ENCODE measurements at regions not wholly inside any gene's neighbourhood (a gene's known extent, or its start where the extent isn't known, plus 50 kb on each side); places are given as distances from the start of the nearest gene placed in this dataset.

DNA sequence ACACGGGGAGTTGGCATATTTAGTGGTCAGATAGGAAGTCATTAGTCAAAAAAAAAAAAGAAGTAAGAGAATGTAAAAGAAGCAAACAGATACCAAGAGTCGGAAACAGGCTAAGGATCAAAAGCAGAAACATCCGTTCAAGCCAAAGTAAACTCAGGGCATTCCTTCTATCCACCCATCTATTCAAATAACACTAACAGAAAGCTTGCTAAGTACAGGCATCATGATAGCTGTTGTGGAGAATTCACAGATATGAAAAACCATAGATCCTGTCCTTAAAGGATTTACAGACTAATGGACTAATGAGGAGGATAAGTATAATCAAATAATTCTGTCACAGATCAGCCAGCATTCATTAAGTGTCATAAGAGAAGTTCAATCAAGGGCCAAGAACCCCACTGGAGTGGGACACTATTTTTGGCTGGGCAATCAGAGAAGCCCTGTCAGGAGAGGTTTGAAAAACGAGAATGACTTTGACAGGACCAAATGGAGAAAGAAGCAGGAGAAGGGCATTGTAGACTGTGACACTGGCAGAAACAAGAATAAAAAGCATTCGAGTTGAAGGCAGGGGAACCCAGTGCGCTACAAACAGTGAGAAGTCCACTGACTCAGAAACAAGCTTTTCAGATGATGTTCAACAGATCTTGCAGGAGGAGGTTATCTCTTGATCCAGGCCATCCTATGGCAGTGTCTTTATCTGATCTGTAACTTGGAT, 154.2 kb upstream of the TSLP start:
- no peaks in the 10 kb centered on the region for H3K36me3 ChIP-seq
- no peaks in the 10 kb centered on the region for H3K27me3 ChIP-seq
- intact Hi-C loops (cut with DNase I), result no loop called here
- H3K4me1 ChIP-seq, result peaks cover 19% of the 10 kb centered on the region
- no peaks in the 10 kb centered on the region for H3K9me3 ChIP-seq
- TF ChIP-seq POLR2A (IDR thresholded peaks at IDR 0.05), result no peak
- H3K4me3 ChIP-seq, result no peak overlapping the region
- H3K27ac ChIP-seq, result no peak overlapping the region
- no peak for DNase-seq (ENCODE audit: extremely low spot score in 2 of 2)

DNA sequence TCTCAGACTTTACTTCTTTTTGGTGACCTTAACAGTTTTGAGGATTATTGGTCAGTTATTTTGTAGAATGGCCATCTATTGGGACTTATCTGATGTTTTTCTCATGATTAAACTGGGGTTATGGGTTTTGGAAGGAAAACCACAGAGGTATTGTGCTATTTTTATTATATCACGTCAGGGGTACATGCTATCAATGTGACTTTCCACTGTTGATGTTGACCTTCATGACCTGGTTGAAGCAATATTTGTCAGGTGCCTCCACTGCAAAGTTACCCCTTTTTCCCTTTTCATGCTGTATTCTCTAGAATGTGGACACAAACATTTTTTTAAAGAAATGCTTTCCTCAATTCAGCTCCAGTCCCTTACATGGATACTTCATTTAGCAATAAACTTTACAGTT, 152.8 kb upstream of the TSLP start:
- no peak for DNase-seq (ENCODE audit: extremely low spot score in 2 of 2)
- Histone ChIP-seq H3K4me3 (no peak overlapping the region), H3K27me3 (no peaks in the 10 kb centered on the region), H3K9me3 (no peaks in the 10 kb centered on the region), H3K4me1 (peaks cover 19% of the 10 kb centered on the region), H3K27ac (no peak overlapping the region), H3K36me3 (no peaks in the 10 kb centered on the region)
- no peak for TF ChIP-seq POLR2AphosphoS5 (IDR thresholded peaks at IDR 0.05; ENCODE audit: insufficient read depth in 1 of 2, low read depth in 1 of 2)
- TF ChIP-seq, protein P1, sequence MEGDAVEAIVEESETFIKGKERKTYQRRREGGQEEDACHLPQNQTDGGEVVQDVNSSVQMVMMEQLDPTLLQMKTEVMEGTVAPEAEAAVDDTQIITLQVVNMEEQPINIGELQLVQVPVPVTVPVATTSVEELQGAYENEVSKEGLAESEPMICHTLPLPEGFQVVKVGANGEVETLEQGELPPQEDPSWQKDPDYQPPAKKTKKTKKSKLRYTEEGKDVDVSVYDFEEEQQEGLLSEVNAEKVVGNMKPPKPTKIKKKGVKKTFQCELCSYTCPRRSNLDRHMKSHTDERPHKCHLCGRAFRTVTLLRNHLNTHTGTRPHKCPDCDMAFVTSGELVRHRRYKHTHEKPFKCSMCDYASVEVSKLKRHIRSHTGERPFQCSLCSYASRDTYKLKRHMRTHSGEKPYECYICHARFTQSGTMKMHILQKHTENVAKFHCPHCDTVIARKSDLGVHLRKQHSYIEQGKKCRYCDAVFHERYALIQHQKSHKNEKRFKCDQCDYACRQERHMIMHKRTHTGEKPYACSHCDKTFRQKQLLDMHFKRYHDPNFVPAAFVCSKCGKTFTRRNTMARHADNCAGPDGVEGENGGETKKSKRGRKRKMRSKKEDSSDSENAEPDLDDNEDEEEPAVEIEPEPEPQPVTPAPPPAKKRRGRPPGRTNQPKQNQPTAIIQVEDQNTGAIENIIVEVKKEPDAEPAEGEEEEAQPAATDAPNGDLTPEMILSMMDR (IDR thresholded peaks at IDR 0.05), result no peak
- TF ChIP-seq POLR2A (IDR thresholded peaks at IDR 0.05), result no peak
- intact Hi-C loops (cut with DNase I), result no loop called here

DNA sequence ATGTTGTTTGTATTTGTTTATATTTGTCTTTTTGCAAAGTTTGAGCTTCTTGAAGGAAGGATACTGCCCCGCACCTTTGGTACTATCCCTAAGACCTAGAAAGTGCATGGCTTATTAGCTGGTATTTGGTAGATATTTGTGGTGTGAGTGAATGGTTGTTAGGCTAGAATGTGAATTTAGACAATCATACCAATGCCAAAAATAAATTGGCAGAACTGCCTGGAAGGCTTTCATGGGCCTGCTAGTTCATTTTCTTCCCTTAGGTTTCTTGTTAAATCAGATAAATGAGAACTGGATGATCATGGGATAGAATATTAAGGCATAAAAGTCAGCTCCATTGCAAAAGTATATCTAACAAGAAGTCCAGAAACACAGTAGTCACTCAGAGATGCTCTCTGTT, 147.5 kb upstream of the TSLP start:
- Histone ChIP-seq H3K9me3 (no peaks in the 10 kb centered on the region), H3K4me1 (no peaks in the 10 kb centered on the region), H3K27ac (no peak overlapping the region), H3K27me3 (no peaks in the 10 kb centered on the region), H3K4me3 (no peak overlapping the region), H3K36me3 (no peaks in the 10 kb centered on the region)
- TF ChIP-seq POLR2A (IDR thresholded peaks at IDR 0.05), result no peak
- TF ChIP-seq, protein P1 (IDR thresholded peaks at IDR 0.05), result no peak
- no peak for TF ChIP-seq POLR2AphosphoS5 (IDR thresholded peaks at IDR 0.05; ENCODE audit: insufficient read depth in 1 of 2, low read depth in 1 of 2)
- no peak for DNase-seq (ENCODE audit: extremely low spot score in 2 of 2)
- intact Hi-C loops (cut with DNase I), result no loop called here

DNA sequence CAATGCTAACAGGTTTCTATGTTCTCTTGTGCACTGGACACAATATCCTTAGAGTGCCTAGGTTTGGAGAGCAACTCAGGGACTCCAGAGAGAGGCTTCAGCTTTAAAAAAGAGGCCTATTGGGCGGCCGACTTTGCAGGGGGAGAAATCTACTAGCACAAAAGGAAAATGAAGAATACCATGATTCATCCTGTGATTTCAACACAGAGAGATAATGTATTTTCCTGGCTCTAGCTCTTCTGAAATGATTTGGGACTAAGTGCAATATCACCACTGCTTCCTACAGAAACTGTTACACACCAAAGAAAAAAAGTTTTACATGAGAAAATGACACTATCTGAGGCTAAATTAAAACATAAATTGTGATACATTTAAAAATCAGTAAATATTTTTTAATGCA, 146.1 kb upstream of the TSLP start:
- TF ChIP-seq, protein P1 (IDR thresholded peaks at IDR 0.05), result no peak
- TF ChIP-seq POLR2AphosphoS5 (IDR thresholded peaks at IDR 0.05; ENCODE audit: insufficient read depth in 1 of 2, low read depth in 1 of 2) (no peak), POLR2A (IDR thresholded peaks at IDR 0.05) (no peak)
- no peak for DNase-seq (ENCODE audit: extremely low spot score in 2 of 2)
- no peaks in the 10 kb centered on the region for H3K36me3 ChIP-seq
- no peaks in the 10 kb centered on the region for H3K9me3 ChIP-seq
- no peak overlapping the region for H3K4me3 ChIP-seq
- H3K4me1 ChIP-seq, result no peaks in the 10 kb centered on the region
- no peak overlapping the region for H3K27ac ChIP-seq
- H3K27me3 ChIP-seq, result no peaks in the 10 kb centered on the region
- intact Hi-C loops (cut with DNase I), result no loop called here

DNA sequence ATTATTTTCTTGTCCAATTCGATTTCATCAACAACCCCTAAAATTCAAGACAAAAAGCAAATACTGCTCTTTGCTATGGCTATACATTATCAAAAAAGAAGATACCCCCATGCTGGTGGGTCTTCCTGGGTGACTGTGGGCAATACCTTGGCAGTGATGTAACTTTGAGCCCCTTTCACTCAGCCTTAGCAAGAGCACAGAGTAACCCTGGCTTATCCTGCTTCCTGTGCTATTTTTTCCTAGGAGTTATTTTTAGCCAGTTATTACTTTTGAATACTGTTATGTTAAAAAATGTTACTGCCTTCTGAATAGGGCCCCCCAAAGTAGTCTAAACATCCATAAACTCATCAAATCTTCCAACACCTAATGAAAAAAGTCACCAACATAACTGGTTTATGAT, 145.6 kb upstream of the TSLP start:
- TF ChIP-seq, protein P1 (IDR thresholded peaks at IDR 0.05), result no peak
- no peak for TF ChIP-seq POLR2A (IDR thresholded peaks at IDR 0.05)
- no peak for TF ChIP-seq POLR2AphosphoS5 (IDR thresholded peaks at IDR 0.05; ENCODE audit: insufficient read depth in 1 of 2, low read depth in 1 of 2)
- intact Hi-C loops (cut with DNase I), result no loop called here
- no peak for DNase-seq (ENCODE audit: extremely low spot score in 2 of 2)

More for the DNA sequence above, 145.6 kb upstream of the TSLP start:
- Histone ChIP-seq H3K36me3 (no peaks in the 10 kb centered on the region), H3K4me1 (no peaks in the 10 kb centered on the region), H3K27me3 (no peaks in the 10 kb centered on the region), H3K4me3 (no peak overlapping the region), H3K27ac (no peak overlapping the region), H3K9me3 (no peaks in the 10 kb centered on the region)
